Panc1 (cell line): ENCODE measurements at regions not wholly inside any gene's neighbourhood (a gene's known extent, or its start where the extent isn't known, plus 50 kb on each side); places are given as distances from the start of the nearest gene placed in this dataset.

Experiments
- POLR2AphosphoS5 ChIP-seq: IDR thresholded peaks from 2 replicates; pipeline ENCODE4 v1.6.1; 2012; ENCODE audit warnings: mild to moderate bottlenecking, low read depth, low read length, moderate library complexity
- REST ChIP-seq, 2 experiments: IDR thresholded peaks; 2 replicates each; pipeline ENCODE4 v1.6.1; 2011 to 2012; ENCODE audit warnings: low read depth in 2 of 2, control low read depth in 1 of 2, low read length in 1 of 2, mild to moderate bottlenecking in 1 of 2, moderate library complexity in 1 of 2; ENCODE audit not compliant: insufficient read depth in 1 of 2
- SIN3A ChIP-seq: IDR thresholded peaks from 2 replicates; pipeline ENCODE4 v1.6.1; 2012; ENCODE audit warnings: low read depth, mild to moderate bottlenecking, low read length, moderate library complexity, borderline replicate concordance; ENCODE audit not compliant: insufficient read depth
- TCF7L2 ChIP-seq: IDR thresholded peaks from 2 replicates; pipeline ENCODE4 v1.6.1; 2011; ENCODE audit warnings: mild to moderate bottlenecking, low read depth, low read length, inconsistent platforms
- TF ChIP-seq, protein P1 (sequence below): fragments of 450-650 bp; IDR thresholded peaks from 2 replicates; pipeline ENCODE4 v1.5.1; 2017; ENCODE audit warnings: mild to moderate bottlenecking

GRCh38 chr15:97084650-97085049 lies 754.1 kb downstream of the NR2F2 start:
- TF ChIP-seq, protein P1, sequence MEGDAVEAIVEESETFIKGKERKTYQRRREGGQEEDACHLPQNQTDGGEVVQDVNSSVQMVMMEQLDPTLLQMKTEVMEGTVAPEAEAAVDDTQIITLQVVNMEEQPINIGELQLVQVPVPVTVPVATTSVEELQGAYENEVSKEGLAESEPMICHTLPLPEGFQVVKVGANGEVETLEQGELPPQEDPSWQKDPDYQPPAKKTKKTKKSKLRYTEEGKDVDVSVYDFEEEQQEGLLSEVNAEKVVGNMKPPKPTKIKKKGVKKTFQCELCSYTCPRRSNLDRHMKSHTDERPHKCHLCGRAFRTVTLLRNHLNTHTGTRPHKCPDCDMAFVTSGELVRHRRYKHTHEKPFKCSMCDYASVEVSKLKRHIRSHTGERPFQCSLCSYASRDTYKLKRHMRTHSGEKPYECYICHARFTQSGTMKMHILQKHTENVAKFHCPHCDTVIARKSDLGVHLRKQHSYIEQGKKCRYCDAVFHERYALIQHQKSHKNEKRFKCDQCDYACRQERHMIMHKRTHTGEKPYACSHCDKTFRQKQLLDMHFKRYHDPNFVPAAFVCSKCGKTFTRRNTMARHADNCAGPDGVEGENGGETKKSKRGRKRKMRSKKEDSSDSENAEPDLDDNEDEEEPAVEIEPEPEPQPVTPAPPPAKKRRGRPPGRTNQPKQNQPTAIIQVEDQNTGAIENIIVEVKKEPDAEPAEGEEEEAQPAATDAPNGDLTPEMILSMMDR = no peak
- TF ChIP-seq REST (IDR thresholded peaks at IDR 0.05; ENCODE audit: insufficient read depth in 1 of 2, low read depth in 2 of 2, low read length in 1 of 2) (no peak), POLR2AphosphoS5 (no peak), TCF7L2 (no peak), SIN3A (no peak)
